Cardiac muscle cell (in vitro differentiated cells and primary cell): ENCODE measurements at regions not wholly inside any gene's neighbourhood (a gene's known extent, or its start where the extent isn't known, plus 50 kb on each side); places are given as distances from the start of the nearest gene placed in this dataset.
"Not testable (repeated sequence)": the region's sequence is repeated elsewhere in the genome, so short reads cannot be mapped to it uniquely, and the experiment has no call there.

Source experiments
- DNase-seq, 2 donors: peaks; one replicate each; pipeline versions ENCODE4 v3.0.0 to v3.0.0-alpha.2; 2010 to 2017; ENCODE audit warnings: low read depth in 1 of 2, low spot score in 1 of 2
- H3K27ac ChIP-seq: fragments of 200-600 bp; sonication (generic); 2 replicates; pipeline ENCODE4 v1.5.1; 2016
- H3K27me3 ChIP-seq: fragments of 200-600 bp; sonication (generic); 2 replicates; pipeline ENCODE4 v1.6.0; 2016; ENCODE audit warnings: control low read depth
- H3K36me3 ChIP-seq: fragments of 200-600 bp; sonication (generic); 2 replicates; pipeline ENCODE4 v1.5.1; 2016; ENCODE audit warnings: control low read depth
- H3K4me1 ChIP-seq: fragments of 200-600 bp; sonication (generic); 2 replicates; pipeline ENCODE4 v1.8.1; 2017; ENCODE audit warnings: low read depth, mild to moderate bottlenecking, mixed run types
- H3K4me3 ChIP-seq: fragments of 200-600 bp; sonication (generic); 2 replicates; pipeline ENCODE4 v1.5.1; 2016; ENCODE audit warnings: mild to moderate bottlenecking
- H3K9me3 ChIP-seq: fragments of 200-600 bp; sonication (generic); 2 replicates; pipeline ENCODE4 v1.5.1; 2017; ENCODE audit warnings: low read depth, mild to moderate bottlenecking, control low read depth
- CTCF ChIP-seq: IDR thresholded peaks from 2 replicates; pipeline ENCODE4 v1.5.1; 2012; ENCODE audit warnings: low read depth, mild to moderate bottlenecking, low read length

- H3K4me3 ChIP-seq = no peak overlapping the region
- H3K27me3 ChIP-seq = no peaks in the 10 kb centered on the region
- H3K27ac ChIP-seq = no peak overlapping the region
- H3K36me3 ChIP-seq = no peaks in the 10 kb centered on the region
- H3K9me3 ChIP-seq = peaks cover 8% of the 10 kb centered on the region
- no peak for TF ChIP-seq CTCF
- peaks cover 5% of the 10 kb centered on the region for H3K4me1 ChIP-seq
- DNase-seq = peak in 1 of 2 donors; percentile 6
Observed at GRCh38 chr17:54451051-54451450, 449.6 kb upstream of the TOM1L1 start.

GRCh38 chr17:54452666-54453348 lies 447.8 kb upstream of the TOM1L1 start:
- Histone ChIP-seq H3K4me1 (peaks cover 5% of the 10 kb centered on the region), H3K9me3 (peaks cover 14% of the 10 kb centered on the region), H3K27ac (no peak overlapping the region), H3K36me3 (no peaks in the 10 kb centered on the region), H3K4me3 (no peak overlapping the region), H3K27me3 (no peaks in the 10 kb centered on the region)
- DNase-seq = no peak
- no peak for TF ChIP-seq CTCF

- Histone ChIP-seq H3K27me3 (no peaks in the 10 kb centered on the region), H3K36me3 (no peaks in the 10 kb centered on the region), H3K9me3 (peaks cover 14% of the 10 kb centered on the region), H3K4me3 (no peak overlapping the region), H3K27ac (no peak overlapping the region), H3K4me1 (peaks cover 5% of the 10 kb centered on the region)
- no peak for DNase-seq
- TF ChIP-seq CTCF = no peak
Observed at GRCh38 chr17:54455251-54455868, 445.3 kb upstream of the TOM1L1 start.

GRCh38 chr17:54465443-54465842 lies 435.2 kb upstream of the TOM1L1 start:
- H3K36me3 ChIP-seq, H3K4me1 ChIP-seq, H3K27ac ChIP-seq, H3K9me3 ChIP-seq, H3K4me3 ChIP-seq, DNase-seq, H3K27me3 ChIP-seq: not testable (repeated sequence)

GRCh38 chr17:54466875-54467274 lies 433.8 kb upstream of the TOM1L1 start:
- H3K4me3 ChIP-seq = no peak overlapping the region
- no peaks in the 10 kb centered on the region for H3K4me1 ChIP-seq
- H3K27me3 ChIP-seq = no peaks in the 10 kb centered on the region
- H3K36me3 ChIP-seq = no peaks in the 10 kb centered on the region
- H3K27ac ChIP-seq = no peak overlapping the region
- TF ChIP-seq CTCF = no peak
- DNase-seq = no peak
- no peaks in the 10 kb centered on the region for H3K9me3 ChIP-seq

- DNase-seq = no peak
- no peaks in the 10 kb centered on the region for H3K9me3 ChIP-seq
- no peaks in the 10 kb centered on the region for H3K36me3 ChIP-seq
- no peak overlapping the region for H3K4me3 ChIP-seq
- TF ChIP-seq CTCF = no peak
- H3K27me3 ChIP-seq = no peaks in the 10 kb centered on the region
- H3K4me1 ChIP-seq = peaks cover 14% of the 10 kb centered on the region
- no peak overlapping the region for H3K27ac ChIP-seq
Observed at GRCh38 chr17:54482843-54483242, 417.8 kb upstream of the TOM1L1 start.
